Right ventricle myocardium inferior (tissue), 1 donor: ENCODE measurements at regions not wholly inside any gene's neighbourhood (a gene's known extent, or its start where the extent isn't known, plus 50 kb on each side); places are given as distances from the start of the nearest gene placed in this dataset.
"Not testable (repeated sequence)": the region's sequence is repeated elsewhere in the genome, so short reads cannot be mapped to it uniquely, and the experiment has no call there.

Experiments
- ATAC-seq: fragments of 200-7000 bp; cut with Tn5 transposase; one replicate; pipeline ENCODE4 v1.9.1; 2020; ENCODE audit warnings: mild to moderate bottlenecking, moderate library complexity
- DNase-seq: peaks from one replicate; pipeline ENCODE4 v3.0.0; 2021; ENCODE audit errors: missing footprints
- intact Hi-C: fragments of 100-400 bp; cut with DNase I; formaldehyde crosslinking; loops from one replicate; pipeline ENCODE4 v1.11.0; 2022
- donor health status: DM: no; HTN: yes; CAD: no; lungs with severe emphysema.

DNA sequence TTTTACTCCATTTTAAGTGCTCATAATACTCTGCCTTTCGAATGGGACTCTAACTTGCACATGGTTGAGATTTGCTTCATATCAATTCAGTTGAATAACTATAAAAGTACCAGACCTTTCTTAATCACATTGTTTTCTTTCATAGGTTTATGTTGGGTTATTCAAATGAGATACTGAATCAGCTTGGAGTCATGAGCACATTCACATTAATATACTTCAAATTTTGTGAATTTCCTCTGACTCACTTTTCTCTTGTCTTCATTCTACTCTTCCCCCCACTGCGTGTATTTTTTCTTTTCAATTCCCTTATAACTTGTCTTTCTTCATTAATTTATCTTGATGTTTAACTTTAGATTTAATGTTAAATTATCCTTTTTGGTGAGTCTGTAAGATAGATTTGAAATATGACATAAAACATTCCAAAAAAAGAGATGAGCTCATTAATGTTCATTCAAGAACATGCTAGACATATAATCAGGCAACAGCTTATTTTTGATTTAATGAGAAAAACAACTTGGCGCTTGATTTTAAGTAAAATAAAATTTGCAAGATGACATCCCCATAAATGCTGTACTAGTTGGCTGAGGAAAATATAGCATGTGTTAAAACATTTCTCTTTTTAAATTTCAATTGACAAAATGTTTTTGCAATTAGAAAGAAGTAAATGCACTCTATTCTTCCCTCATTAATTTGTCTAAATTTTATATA lies 736.0 kb downstream of the CD109 start:
- intact Hi-C loops, result no loop called here
- ATAC-seq, result no peak
- DNase-seq, result no peak

DNA sequence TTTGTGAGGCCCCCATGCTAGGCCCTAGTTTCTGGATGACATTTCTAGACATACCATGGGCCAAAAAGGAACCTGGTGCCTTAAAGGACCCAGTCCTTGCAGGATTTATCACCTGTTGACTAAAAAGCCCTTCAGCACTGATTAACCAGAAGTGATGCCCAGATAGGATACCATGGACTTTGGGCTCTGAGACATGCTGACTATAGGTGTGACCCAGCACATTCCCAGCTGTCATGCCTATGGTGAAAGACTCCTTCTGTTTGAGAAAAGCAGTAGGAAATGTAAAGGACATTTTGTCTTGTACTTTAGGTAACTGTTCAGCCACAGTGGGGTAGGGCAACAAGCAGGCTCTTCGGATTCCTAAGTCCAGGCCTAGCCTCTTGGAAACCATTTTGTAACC lies 724.2 kb downstream of the CD109 start:
- DNase-seq (no peak), ATAC-seq (no peak)
- intact Hi-C loops, result no loop called here

DNA sequence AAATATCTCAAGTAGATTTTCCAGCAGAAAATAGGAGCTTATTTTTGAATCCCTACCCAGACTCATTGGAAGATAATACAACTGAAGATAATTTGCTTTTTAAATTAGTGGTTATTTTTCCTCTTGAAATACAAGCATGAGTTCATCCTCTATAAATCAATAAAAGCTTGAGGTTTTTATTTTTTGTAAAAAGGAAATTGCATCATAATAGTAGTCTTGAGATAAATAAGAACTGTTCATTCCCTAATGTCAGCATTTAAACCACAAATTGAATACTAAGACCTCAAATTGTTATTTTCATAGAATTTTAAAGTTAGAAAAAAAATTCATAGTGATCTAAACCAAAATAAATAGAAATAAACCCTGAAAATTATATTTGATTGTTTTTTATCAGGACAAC lies 719.1 kb downstream of the CD109 start:
- intact Hi-C loops, result loop anchor here (10.0 kb wide), 2 partner anchors 160 to 790 kb away; partner anchors contain the start of gene COL12A1
- no peak for DNase-seq
- ATAC-seq, result no peak

DNA sequence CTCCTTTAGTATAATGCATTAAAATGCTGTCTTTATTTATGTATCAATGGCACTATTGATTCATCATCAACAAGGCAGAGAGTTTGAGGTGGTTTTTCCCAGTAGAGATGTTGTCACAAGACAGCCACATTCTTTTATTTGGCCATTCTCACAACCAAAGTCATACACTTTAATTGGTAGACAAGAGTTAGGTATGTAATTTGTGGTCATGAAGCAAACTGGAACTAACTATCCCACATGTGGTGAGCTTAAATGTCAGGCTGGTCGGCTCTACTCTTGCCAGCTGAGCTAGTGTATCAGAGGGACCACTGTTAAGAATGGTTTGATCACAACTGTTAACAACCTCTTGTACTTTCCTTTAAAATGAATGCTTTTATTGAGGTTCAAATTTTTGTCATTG lies 714.6 kb downstream of the CD109 start:
- intact Hi-C loops, result loop anchor here (10.0 kb wide), 2 partner anchors 164 to 794 kb away; partner anchors contain the start of gene COL12A1
- DNase-seq (no peak), ATAC-seq (no peak)

DNA sequence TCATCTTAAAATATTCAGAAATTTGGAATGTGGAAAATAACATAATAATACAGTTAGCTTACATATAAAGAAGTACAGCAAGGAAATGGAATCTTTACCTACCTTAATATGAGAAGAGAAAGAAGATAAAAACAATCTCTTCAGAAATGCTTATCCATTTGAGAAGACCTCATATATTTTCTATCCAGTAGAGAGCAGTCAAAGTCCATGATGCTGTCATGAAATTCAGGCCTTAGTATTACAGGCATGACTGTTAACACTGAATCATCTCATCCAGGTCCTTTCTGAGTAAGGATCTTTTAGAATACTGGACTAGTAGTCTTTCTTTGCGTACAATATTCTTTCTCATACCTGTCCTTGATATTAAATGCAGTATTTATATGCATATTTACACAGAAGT lies 713.4 kb downstream of the CD109 start:
- no peak for ATAC-seq
- intact Hi-C loops, result no loop called here
- no peak for DNase-seq

DNA sequence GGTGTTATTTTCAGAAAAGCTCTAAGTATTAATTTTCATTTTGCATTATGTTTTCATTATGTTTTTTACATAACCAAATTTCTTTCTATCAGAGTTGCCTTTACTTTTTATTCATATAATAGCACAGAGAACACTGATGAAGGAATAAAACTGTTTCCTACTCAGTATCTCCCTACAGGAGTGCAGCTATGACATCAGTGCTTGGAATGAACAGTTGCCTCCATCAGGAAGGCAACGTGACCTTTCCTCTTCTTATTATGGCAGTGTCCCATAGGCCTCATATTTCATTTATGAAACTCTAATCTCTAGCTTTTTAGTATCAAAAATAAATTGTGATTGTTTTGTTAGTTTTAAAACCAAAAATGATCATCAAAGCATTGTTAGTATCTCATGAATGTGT lies 712.8 kb downstream of the CD109 start:
- ATAC-seq, result no peak
- intact Hi-C loops, result no loop called here
- no peak for DNase-seq

DNA sequence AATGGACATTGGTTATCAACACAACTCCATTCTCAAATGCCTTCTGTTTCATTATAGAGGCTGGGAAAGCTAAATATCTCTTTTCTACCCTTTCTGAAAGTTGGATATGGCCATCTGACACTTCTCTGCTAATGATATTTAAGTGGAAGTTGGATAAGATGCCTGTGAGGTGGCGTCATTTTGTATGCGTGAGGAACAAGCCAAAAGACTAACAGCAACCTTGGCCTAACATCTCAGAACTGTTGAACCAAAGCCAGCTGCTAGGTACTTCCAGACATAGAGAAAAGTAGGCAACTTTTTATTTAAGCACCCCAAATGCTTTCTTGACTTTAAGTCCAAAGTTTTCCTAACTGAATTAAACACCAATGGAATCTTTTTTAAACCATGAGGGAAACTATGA lies 708.4 kb downstream of the CD109 start:
- intact Hi-C loops, result no loop called here
- ATAC-seq, result no peak

DNA sequence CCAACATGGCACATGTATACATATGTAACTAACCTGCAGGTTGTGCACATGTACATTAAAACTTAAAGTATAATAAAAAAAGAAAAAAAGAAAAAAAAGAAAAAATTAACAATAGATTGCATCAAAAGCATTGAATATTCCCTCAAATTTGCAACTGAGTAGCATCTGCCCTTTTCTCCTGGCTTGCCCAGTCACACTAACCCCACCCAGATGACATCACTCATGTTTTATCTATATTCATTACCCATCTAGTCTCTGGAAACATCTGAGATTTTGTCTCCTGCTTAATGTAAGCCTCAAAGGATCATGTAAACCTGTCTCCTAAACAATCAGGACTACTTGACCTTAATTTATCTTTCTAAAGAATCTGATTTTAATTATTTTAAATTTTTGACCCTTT lies 706.8 kb downstream of the CD109 start:
- intact Hi-C loops, result no loop called here
- DNase-seq, result no peak
- ATAC-seq, result no peak

More for the DNA sequence above, 708.4 kb downstream of the CD109 start:
- DNase-seq, result no peak

DNA sequence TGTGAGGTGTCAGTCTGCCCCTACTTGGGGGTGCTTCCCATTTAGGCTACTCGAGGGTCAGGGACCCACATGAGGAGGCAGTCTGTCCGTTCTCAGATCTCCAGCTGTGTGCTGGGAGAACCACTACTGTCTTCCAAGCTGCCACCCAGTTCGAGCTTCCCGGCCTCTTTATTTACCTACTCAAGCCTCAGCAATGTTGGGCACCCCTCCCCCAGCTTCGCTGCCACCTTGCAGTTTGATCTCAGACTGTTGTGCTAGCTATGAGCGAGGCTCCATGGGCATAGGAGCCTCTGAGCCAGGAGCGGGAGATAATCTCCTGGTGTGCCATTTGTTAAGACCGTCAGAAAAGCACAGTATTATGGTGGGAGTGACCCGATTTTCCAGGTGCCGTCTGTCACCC lies 682.4 kb downstream of the CD109 start:
- ATAC-seq, intact Hi-C loops: not testable (repeated sequence)
- peak; percentile 20 for DNase-seq

DNA sequence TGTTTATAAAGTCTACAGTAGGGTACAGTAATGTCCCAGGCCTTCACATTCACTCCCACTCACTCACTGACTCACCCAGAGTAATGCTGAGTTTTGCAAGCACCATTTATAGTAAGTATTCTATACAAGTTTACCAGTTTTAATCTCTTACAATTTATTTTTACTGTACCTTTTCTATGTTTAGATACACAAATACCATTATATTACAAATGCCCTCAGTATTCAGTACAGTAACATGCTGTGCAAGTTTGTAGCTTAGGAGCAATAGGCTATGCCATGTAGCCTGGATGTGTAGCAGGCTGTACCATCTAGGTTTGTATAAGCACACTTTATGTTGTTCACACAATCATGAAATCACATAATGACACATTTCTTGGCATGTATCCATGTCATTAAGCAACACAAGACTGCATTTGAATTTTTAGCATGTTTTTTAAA lies 673.6 kb downstream of the CD109 start:
- no peak for ATAC-seq
- DNase-seq, result no peak
- intact Hi-C loops, result no loop called here

DNA sequence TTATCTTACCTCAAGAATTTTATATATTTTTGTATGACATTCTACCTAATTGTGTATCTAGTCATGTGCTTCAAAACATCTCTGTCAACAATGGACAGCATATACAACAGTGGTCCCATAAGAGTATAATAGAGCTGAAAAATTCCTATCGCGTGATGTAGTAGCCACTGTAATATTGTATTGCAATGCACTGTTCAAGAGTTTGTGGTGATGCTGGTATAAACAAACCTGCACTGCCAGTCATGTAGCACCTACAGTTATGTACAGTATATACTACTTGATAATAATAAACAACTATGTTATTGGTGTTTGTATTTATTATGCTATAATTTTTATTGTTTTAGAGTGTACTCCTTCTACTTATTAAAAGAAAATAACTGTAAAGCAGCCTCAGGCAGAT lies 672.7 kb downstream of the CD109 start:
- intact Hi-C loops, result no loop called here

DNA sequence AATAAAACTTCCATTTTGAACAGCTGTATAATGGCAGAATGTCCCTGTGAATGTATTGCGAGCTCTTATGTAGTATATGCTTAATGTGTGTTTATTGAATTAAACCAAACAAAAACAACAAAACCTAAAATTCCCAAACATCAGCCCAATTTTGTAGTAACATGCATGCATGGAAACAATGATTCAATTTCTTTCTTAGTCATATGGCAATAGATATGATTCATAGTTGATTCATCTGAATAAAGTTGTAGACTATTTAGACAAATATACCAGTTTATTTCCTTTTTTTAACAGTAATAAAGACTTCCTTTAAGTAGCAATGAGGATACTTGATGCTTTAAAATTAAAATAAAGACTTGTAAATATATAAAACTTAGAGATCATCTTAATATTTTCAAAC lies 670.6 kb downstream of the CD109 start:
- DNase-seq (no peak), ATAC-seq (no peak)

More for the DNA sequence above, 672.7 kb downstream of the CD109 start:
- ATAC-seq (no peak), DNase-seq (no peak)

DNA sequence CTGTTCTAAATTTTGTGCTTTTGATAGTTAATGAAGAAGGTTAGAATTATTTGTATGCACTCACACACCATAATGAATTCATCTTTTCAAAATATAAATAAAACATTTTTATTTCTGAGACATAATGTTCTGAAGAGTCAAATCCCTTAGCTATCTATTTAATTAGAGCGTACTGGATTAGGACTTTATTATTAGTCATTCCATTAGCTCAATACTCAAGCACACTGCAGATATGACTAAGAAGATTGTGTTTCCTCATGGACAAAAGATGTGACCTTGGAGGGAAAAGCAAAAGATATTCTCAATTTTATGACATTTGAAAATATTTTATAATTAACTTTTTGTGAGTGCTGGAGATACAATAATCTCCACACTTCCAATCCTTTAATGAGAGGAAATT lies 666.4 kb downstream of the CD109 start:
- DNase-seq, result no peak
- intact Hi-C loops, result no loop called here
- no peak for ATAC-seq

More for the DNA sequence above, 670.6 kb downstream of the CD109 start:
- intact Hi-C loops, result no loop called here

DNA sequence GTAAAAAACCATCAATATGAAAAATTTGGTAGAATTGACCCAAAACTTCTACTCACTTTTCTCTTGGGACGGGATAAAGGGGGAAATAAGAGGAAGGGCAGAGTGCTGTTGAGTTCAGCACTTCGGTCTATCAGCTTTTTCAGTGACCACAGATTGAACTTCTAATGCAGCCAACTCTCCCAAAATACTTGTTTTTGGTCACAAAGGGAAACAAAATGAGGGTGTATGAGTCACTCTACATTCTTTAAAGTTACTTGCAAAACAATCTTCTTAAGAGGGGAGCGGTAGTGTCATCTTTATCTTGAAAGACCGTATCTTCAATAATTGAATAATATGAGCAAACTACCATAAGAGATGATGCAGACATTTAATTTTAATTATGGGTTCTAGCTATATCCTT lies 661.3 kb downstream of the CD109 start:
- intact Hi-C loops, result no loop called here
- DNase-seq (no peak), ATAC-seq (peak; percentile 44)

DNA sequence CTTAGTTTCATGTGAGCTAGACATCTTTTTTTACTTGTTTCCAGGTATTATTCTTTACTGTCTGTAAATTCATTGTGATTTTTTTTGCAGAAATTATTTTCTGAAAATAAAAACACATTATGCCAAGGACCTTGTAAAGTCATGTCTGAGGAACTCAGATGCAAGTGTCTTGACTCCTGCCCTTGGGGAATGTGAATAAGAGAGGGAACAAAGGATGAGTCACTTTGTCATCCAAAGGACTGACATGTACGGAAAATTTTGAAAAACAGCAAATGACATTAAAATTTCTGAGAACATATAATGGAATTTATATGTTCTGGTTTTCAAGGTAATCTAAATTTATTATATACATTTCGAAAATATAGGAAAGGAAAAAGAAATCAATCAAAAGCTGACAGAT lies 660.4 kb downstream of the CD109 start:
- intact Hi-C loops, result no loop called here
- DNase-seq, result no peak
- no peak for ATAC-seq

DNA sequence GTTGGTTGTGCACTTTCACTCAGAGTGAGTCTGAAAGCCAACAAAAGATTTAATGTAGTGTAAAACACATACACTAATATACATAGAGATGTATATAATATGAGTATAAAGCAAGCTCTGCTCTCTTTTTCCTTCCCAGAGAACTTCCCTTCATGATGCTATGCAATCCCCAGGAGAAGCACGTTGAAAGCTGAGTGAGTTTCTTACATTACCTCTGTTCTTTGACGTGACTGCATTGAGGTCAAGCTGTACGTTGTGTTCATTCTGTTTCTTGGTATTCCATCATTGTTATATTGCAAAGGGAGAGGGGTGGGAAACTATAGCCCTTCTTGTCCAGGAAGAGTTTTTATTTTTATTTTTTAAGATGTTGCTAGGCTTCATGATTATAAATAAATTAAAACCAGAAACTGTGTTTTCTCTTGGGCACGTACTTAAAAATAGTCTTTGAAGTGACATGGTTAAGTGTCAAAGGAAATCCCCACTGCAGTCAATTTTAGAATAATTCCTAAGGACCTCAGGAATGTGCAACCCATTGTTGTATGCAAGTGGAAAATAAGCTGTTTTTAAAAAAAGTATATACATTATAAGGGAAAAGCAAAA lies 651.0 kb downstream of the CD109 start:
- ATAC-seq (no peak), DNase-seq (no peak)
- intact Hi-C loops, result no loop called here

DNA sequence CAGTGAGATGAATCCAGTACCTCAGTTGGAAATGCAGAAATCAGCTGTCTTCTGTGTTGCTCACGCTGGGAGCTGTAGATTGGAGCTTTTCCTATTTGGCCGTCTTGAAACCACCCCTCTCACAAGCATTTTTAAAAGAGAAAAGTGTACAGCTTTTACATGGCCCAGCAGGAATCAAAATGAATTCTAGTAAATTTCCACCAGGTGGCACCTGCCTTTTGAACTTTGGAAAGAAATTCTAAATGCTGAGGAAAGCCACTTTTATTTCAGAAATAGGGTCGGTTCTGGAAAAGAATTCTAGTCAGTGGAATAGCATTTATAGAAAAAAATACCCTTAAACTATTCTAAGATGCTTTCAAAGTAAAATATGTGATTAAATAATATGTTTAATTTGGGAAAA lies 647.8 kb downstream of the CD109 start:
- ATAC-seq (no peak), DNase-seq (no peak)
- intact Hi-C loops, result no loop called here

DNA sequence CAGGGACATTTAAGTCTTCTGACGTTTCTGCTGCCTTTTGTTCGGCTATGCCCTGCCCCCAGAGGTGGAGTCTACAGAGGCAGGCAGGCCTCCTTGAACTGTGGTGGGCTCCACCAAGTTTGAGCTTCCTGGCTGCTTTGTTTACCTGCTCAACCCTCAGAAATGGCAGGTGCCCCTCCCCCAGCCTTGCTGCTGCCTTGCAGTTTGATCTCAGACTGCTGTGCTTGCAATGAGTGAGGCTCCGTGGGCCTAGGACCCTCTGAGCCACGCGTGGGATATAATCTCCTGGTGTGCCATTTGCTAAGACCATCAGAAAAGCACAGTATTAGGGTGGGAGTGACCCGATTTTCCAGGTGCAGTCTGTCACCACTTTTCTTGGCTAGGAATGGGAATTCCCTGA lies 647.3 kb downstream of the CD109 start:
- intact Hi-C loops, ATAC-seq, DNase-seq: not testable (repeated sequence)

DNA sequence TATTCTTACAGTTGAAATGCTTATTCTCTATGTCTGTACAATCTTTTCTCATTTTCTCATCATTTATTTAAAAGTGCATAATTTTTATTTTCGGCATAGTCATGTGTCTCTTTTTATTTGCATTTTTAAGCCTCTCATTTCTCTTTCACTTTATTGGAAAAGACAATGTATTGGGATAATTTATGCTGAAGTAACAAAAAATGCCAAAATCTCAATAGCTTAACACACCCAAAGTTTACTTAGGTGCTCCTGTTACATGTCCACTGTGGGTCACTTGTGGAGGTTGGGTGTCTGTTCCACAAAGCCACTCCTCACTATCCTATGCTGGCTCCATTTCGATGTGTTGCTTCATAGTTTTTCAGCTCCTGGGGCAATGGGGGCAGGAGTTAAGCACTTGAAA lies 638.7 kb downstream of the CD109 start:
- ATAC-seq (no peak), DNase-seq (no peak)
- intact Hi-C loops, result no loop called here

DNA sequence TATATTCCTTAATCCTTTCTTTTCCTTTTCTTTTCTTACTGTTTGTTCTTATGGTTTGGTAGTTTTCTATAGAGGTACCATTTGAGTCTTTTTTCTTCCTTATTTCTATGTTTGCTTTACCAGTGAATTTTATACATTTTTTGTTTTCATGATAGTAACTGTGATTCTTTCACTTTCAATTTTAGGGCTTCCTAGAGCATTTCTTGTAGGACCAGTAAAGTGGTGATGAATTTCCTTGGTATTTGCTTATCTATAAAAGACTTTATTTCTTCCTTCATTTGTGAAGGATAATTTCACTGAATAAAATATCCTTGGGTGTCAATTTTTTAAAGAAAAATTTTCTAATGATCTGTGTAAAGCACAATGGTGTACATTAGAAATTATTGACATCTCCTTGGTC lies 637.4 kb downstream of the CD109 start:
- ATAC-seq (no peak), DNase-seq (no peak)
- intact Hi-C loops, result no loop called here

DNA sequence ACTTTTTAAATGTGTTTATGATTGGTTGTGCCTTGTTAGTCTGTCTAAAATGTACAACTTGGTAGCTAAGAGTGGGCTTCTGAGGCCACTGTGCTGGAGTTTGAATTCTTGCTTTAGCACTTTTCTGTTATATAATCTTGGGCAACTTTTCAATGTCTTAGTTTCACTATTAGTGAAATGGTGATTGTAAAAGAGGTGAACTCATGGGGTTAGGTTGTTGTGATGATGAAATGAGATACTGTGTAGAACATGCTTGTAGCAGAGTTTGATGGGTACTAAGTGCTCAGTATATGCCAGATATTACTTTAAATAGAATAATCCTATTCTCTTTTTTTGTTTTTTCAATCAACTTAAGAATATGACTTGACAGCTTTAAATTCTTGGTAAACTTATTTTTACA lies 624.7 kb downstream of the CD109 start:
- DNase-seq (no peak), ATAC-seq (no peak)
- intact Hi-C loops, result no loop called here
